Dedifferentiated amniotic fluid mesenchymal stem cell (primary cell): ENCODE measurements at regions not wholly inside any gene's neighbourhood (a gene's known extent, or its start where the extent isn't known, plus 50 kb on each side); places are given as distances from the start of the nearest gene placed in this dataset.
"Not testable (repeated sequence)": the region's sequence is repeated elsewhere in the genome, so short reads cannot be mapped to it uniquely, and the experiment has no call there.

Experiments used
- DNase-seq: peaks from one replicate; pipeline ENCODE4 v3.0.0-alpha.2; 2016; ENCODE audit errors: extremely low spot score

- DNase-seq: no peak
These were observed 122.8 kb downstream of the ZNF365 start for GRCh38 chr10:62496925-62497324.

- no peak for DNase-seq
These were observed 124.1 kb downstream of the ZNF365 start for GRCh38 chr10:62498271-62498670.

GRCh38 chr10:62500116-62500515 lies 125.9 kb downstream of the ZNF365 start:
- not testable (repeated sequence) for DNase-seq

- no peak for DNase-seq
These were observed 127.4 kb downstream of the ZNF365 start for GRCh38 chr10:62501547-62501946.

- DNase-seq: no peak
These were observed 128.9 kb downstream of the ZNF365 start for GRCh38 chr10:62502995-62503613.

GRCh38 chr10:62503872-62504271 lies 129.7 kb downstream of the ZNF365 start:
- DNase-seq: no peak

- DNase-seq: no peak
These were observed 132.2 kb downstream of the ZNF365 start for GRCh38 chr10:62506371-62506770.

GRCh38 chr10:62511238-62511637 lies 137.1 kb downstream of the ZNF365 start:
- no peak for DNase-seq

GRCh38 chr10:62511656-62512055 lies 137.5 kb downstream of the ZNF365 start:
- DNase-seq: no peak

GRCh38 chr10:62512732-62513475 lies 138.7 kb downstream of the ZNF365 start:
- DNase-seq: no peak

GRCh38 chr10:62514079-62514693 lies 140.0 kb downstream of the ZNF365 start:
- no peak for DNase-seq

- DNase-seq: no peak
These were observed 143.1 kb downstream of the ZNF365 start for GRCh38 chr10:62517252-62517651.

GRCh38 chr10:62527019-62527827 lies 153.1 kb downstream of the ZNF365 start:
- DNase-seq: no peak

GRCh38 chr10:62528441-62528840 lies 154.3 kb downstream of the ZNF365 start:
- DNase-seq: no peak

GRCh38 chr10:62529396-62529795 lies 155.2 kb downstream of the ZNF365 start:
- no peak for DNase-seq

GRCh38 chr10:62534031-62534430 lies 159.9 kb downstream of the ZNF365 start:
- no peak for DNase-seq

GRCh38 chr10:62538606-62539005 lies 164.4 kb downstream of the ZNF365 start:
- no peak for DNase-seq

- DNase-seq: no peak
These were observed 166.2 kb downstream of the ZNF365 start for GRCh38 chr10:62540389-62540788.

- DNase-seq: no peak
These were observed 167.6 kb downstream of the ZNF365 start for GRCh38 chr10:62541811-62542210.

- DNase-seq: no peak
These were observed 169.6 kb downstream of the ZNF365 start for GRCh38 chr10:62543571-62544355.
